Heart right ventricle (tissue), 16 donors: ENCODE measurements at regions not wholly inside any gene's neighbourhood (a gene's known extent, or its start where the extent isn't known, plus 50 kb on each side); places are given as distances from the start of the nearest gene placed in this dataset.

ENCODE experiments used
- ATAC-seq, 8 donors: fragments of 200-7000 bp; cut with Tn5 transposase; one replicate each; pipeline ENCODE4 v1.9.1; 2020; ENCODE audit warnings: mild to moderate bottlenecking in 8 of 8, moderate library complexity in 8 of 8, moderate number of reproducible peaks in 1 of 8
- DNase-seq, 2 donors: peaks; one replicate each; pipeline ENCODE4 v3.0.0-alpha.2; 2020
- H3K27ac ChIP-seq, 10 donors: fragments of 200-600 bp; sonication (generic) in 2 of 10; one replicate each; pipeline versions ENCODE4 v1.5.0 to v1.8.0; 2020 to 2022; ENCODE audit warnings: mild to moderate bottlenecking in 3 of 10
- H3K27me3 ChIP-seq, 7 donors: fragments of 200-600 bp; one replicate each; pipeline ENCODE4 v1.8.0; 2021 to 2022; ENCODE audit warnings: mild to moderate bottlenecking in 2 of 7
- H3K36me3 ChIP-seq, 9 donors: fragments of 200-600 bp; sonication (generic) in 1 of 9; one replicate each; pipeline versions ENCODE4 v1.5.0 to v1.8.0; 2020 to 2022; ENCODE audit warnings: mild to moderate bottlenecking in 2 of 9
- H3K4me1 ChIP-seq, 9 donors: fragments of 200-600 bp; sonication (generic) in 1 of 9; one replicate each; pipeline versions ENCODE4 v1.5.0 to v1.8.0; 2020 to 2022; ENCODE audit warnings: mild to moderate bottlenecking in 4 of 9
- H3K4me3 ChIP-seq, 10 donors: fragments of 200-600 bp; sonication (generic) in 2 of 10; one replicate each; pipeline versions ENCODE4 v1.5.0 to v1.8.0; 2020 to 2022; ENCODE audit warnings: mild to moderate bottlenecking in 7 of 10, moderate library complexity in 2 of 10
- H3K9me3 ChIP-seq, 11 donors: fragments of 200-600 bp in 10 of 11; sonication (generic) in 2 of 11; one replicate each; pipeline versions ENCODE4 v1.5.0 to v1.8.0; 2013 to 2022; ENCODE audit warnings: mild to moderate bottlenecking in 2 of 11, control low read depth in 1 of 11, moderate library complexity in 1 of 11
- CTCF ChIP-seq, 9 donors: fragments of 200-600 bp; sonication (generic) in 2 of 9; IDR thresholded peaks; one replicate each; pipeline versions ENCODE4 v1.5.0 to v1.8.0; 2021 to 2022; ENCODE audit warnings: antibody characterized with exemption in 9 of 9, mild to moderate bottlenecking in 5 of 9, moderate library complexity in 1 of 9
- WGBS, 2 donors: extraction: QIAGEN DNeasy Blood & Tissue Kit; methylation state at CpG; one replicate each; pipeline ENCODE4 v1.1.7; 2013; ENCODE audit warnings: inconsistent platforms in 1 of 2; 5-methylcytosine and 5-hydroxymethylcytosine counted together
- intact Hi-C, 10 donors: fragments of 100-400 bp; cut with DNase I; formaldehyde crosslinking; loops; one replicate each; pipeline versions ENCODE4 v1.11.1 to v1.14.2; 2022
- donor health status: Arrhythmogenic right ventricular cardiomyopathy.
- donor health status: ischemic (EF 13 %, LVEDD 7.1; RV severe dilation, severe dysfunction).
- donor health status: healthy with polysubstance abuse.
- donor health status: DM: no; HTN: yes; CAD: no.
- donor health status: DM: no; HTN: no; CAD: no.
- donor health status: ischemic (EF 25% LVEDD 6.9; RV normal size, moderate dysfunction).
- donor health status: ischemic (EF 25% LVEDD 5.7; RV mildly dilated, moderate dysfunction).
- donor health status: healthy.
- donor health status: DM: yes; HTN: yes; CAD: no.
- donor health status: Ischemic cardiomyopathy.
- donor health status: ischemic (EF 35%, LVEDD 5.7; RV mildly dilated, moderate dysfunction).
- donor health status: nonischemic (EF 11% LVEDD 7.7; RV severe dilation, severe dysfunction).
- donor health status: DM: yes; HTN: yes; CAD: no.
- donor health status: PGD.
- donor health status: ischemic (EF 29% LVEDD 5.4; RV normal size, mild dysfunction).
- donor health status: nonischemic (EF 23%, LVEDD 6.1; RV moderate dilation, normal function).

GRCh38 chr10:59513558-59513957, 151.2 kb upstream of the FAM13C start:
- no peaks in the 10 kb centered on the region for H3K9me3 ChIP-seq
- peaks cover 0 to 3% (median 0%) of the 10 kb centered on the region in 7 donors for H3K27me3 ChIP-seq
- ATAC-seq: no peak
- intact Hi-C loops: no loop called here
- DNase-seq: no peak
- H3K4me1 ChIP-seq: peaks cover 0 to 5% (median 0%) of the 10 kb centered on the region in 9 donors
- no peak for TF ChIP-seq CTCF (IDR thresholded peaks at IDR 0.05)
- H3K4me3 ChIP-seq: no peak overlapping the region
- H3K36me3 ChIP-seq: no peaks in the 10 kb centered on the region
- H3K27ac ChIP-seq: no peak overlapping the region
- 52 to 56% methylated on average over 3 of the region's 3 CpGs for WGBS, 2 donors

GRCh38 chr10:59512951-59513350, 150.6 kb upstream of the FAM13C start:
- H3K27ac ChIP-seq: no peak overlapping the region
- no peaks in the 10 kb centered on the region for H3K9me3 ChIP-seq
- H3K36me3 ChIP-seq: no peaks in the 10 kb centered on the region
- no peak for DNase-seq
- H3K4me3 ChIP-seq: no peak overlapping the region
- peaks cover 0 to 3% (median 0%) of the 10 kb centered on the region in 9 donors for H3K4me1 ChIP-seq
- 93 to 100% methylated on average over 3 of the region's 3 CpGs for WGBS, 2 donors
- H3K27me3 ChIP-seq: peaks cover 0 to 3% (median 0%) of the 10 kb centered on the region in 7 donors
- intact Hi-C loops: no loop called here
- ATAC-seq: no peak
- TF ChIP-seq CTCF (IDR thresholded peaks at IDR 0.05): no peak

GRCh38 chr10:59508956-59509355, 146.6 kb upstream of the FAM13C start:
- ATAC-seq (no peak), DNase-seq (no peak)
- no peaks in the 10 kb centered on the region for H3K4me1 ChIP-seq
- H3K9me3 ChIP-seq: no peaks in the 10 kb centered on the region
- peaks cover 0 to 3% (median 0%) of the 10 kb centered on the region in 7 donors for H3K27me3 ChIP-seq
- H3K36me3 ChIP-seq: no peaks in the 10 kb centered on the region
- intact Hi-C loops: no loop called here
- H3K4me3 ChIP-seq: no peak overlapping the region
- no peak overlapping the region for H3K27ac ChIP-seq
- WGBS, 2 donors: 41 to 65% methylated on average over 1 of the region's 1 CpG
- TF ChIP-seq CTCF (IDR thresholded peaks at IDR 0.05): no peak

- 88 to 90% methylated on average over 3 of the region's 3 CpGs for WGBS, 2 donors
- intact Hi-C loops: no loop called here
- ATAC-seq (no peak), DNase-seq (no peak)
- H3K4me1 ChIP-seq: no peaks in the 10 kb centered on the region
- no peak overlapping the region for H3K27ac ChIP-seq
- H3K4me3 ChIP-seq: no peak overlapping the region
- no peak for TF ChIP-seq CTCF (IDR thresholded peaks at IDR 0.05)
- no peaks in the 10 kb centered on the region for H3K36me3 ChIP-seq
- no peaks in the 10 kb centered on the region for H3K9me3 ChIP-seq
- peaks cover 0 to 3% (median 0%) of the 10 kb centered on the region in 7 donors for H3K27me3 ChIP-seq
Measured at GRCh38 chr10:59508296-59508695, 145.9 kb upstream of the FAM13C start.
